Caco-2 (cell line): ENCODE measurements at regions not wholly inside any gene's neighbourhood (a gene's known extent, or its start where the extent isn't known, plus 50 kb on each side); places are given as distances from the start of the nearest gene placed in this dataset.

ENCODE experiments used
- BruUV-seq: library from RNA; stranded (reverse); fragments of 400-500 nt; replicated peaks from 2 replicates; lab custom pipeline; 2021; lab: Mats Ljungman, UMichigan
- CTCF ChIA-PET: fragments of 300-600 bp; sonication (Branson Sonifier 250); formaldehyde crosslinking; loops from one replicate; lab custom pipeline; 2022; ENCODE audit warnings: antibody characterized with exemption; lab: Charles Lee
- POLR2A ChIA-PET: fragments of 300-600 bp; sonication (Branson Sonifier 250); formaldehyde crosslinking; loops from one replicate; lab custom pipeline; 2022; ENCODE audit warnings: antibody characterized with exemption; lab: Charles Lee
- DNase-seq, 2 experiments: peaks; one replicate each; pipeline versions ENCODE4 v3.0.0 to v3.0.0-alpha.2; 2020 to 2022
- H3K27me3 ChIP-seq: replicated peaks from 2 replicates; pipeline ENCODE4 v1.6.0; 2011; ENCODE audit warnings: low read length; ENCODE audit not compliant: control insufficient read depth, insufficient read depth
- H3K36me3 ChIP-seq: 2 replicates; pipeline ENCODE4 v1.5.1; 2011; ENCODE audit warnings: low read length; ENCODE audit not compliant: control insufficient read depth, insufficient read depth
- H3K4me1 ChIP-seq: fragments of 250-450 bp; sonication (Bioruptor Pico); 2 replicates; pipeline ENCODE4 v1.5.1; 2020; ENCODE audit warnings: mild to moderate bottlenecking
- H3K4me3 ChIP-seq: 2 replicates; pipeline ENCODE4 v1.5.1; 2011; ENCODE audit warnings: low read depth, mild to moderate bottlenecking, control low read depth, low read length
- H3K9me3 ChIP-seq: fragments of 250-450 bp; sonication (Bioruptor Pico); 2 replicates; pipeline ENCODE4 v1.5.1; 2020; ENCODE audit warnings: mild to moderate bottlenecking, moderate library complexity
- H3K27ac Mint-ChIP-seq: one replicate; pipeline ENCODE4 v1.8.0; 2022; ENCODE audit warnings: mixed read lengths; ENCODE audit not compliant: unreplicated experiment
- H3K27me3 Mint-ChIP-seq: one replicate; pipeline ENCODE4 v1.8.0; 2022; ENCODE audit warnings: mixed read lengths; ENCODE audit not compliant: insufficient read depth, unreplicated experiment
- H3K36me3 Mint-ChIP-seq: one replicate; pipeline ENCODE4 v1.8.0; 2022; ENCODE audit warnings: mild to moderate bottlenecking, mixed read lengths; ENCODE audit not compliant: insufficient read depth, unreplicated experiment
- H3K4me1 Mint-ChIP-seq: one replicate; pipeline ENCODE4 v1.8.0; 2022; ENCODE audit warnings: low read depth, mixed read lengths; ENCODE audit not compliant: unreplicated experiment
- H3K4me3 Mint-ChIP-seq: one replicate; pipeline ENCODE4 v1.8.0; 2022; ENCODE audit warnings: mild to moderate bottlenecking, moderate library complexity, mixed read lengths; ENCODE audit not compliant: unreplicated experiment
- H3K9me3 Mint-ChIP-seq: one replicate; pipeline ENCODE4 v1.8.0; 2022; ENCODE audit warnings: mixed read lengths; ENCODE audit not compliant: unreplicated experiment
- intact Hi-C: fragments of 100-400 bp; cut with micrococcal nuclease; formaldehyde crosslinking; loops from one replicate; pipeline ENCODE4 v1.10.0; 2022; ENCODE audit not compliant: unreplicated experiment
- TF ChIP-seq, protein P1 (sequence below), 2 experiments: fragments of 200-600 bp in 1 of 2; IDR thresholded peaks; 1 replicate in 1 of 2; 2 replicates in 1 of 2; pipeline versions ENCODE4 v1.5.1 to v1.8.0; 2011 to 2022; ENCODE audit warnings: antibody characterized with exemption in 1 of 2, control low read depth in 1 of 2, inconsistent platforms in 1 of 2, low read depth in 1 of 2, low read length in 1 of 2, mild to moderate bottlenecking in 1 of 2, moderate library complexity in 1 of 2; ENCODE audit not compliant: insufficient read depth in 1 of 2, severe bottlenecking in 1 of 2, unreplicated experiment in 1 of 2

- CTCF ChIA-PET: no interaction called here
- Histone ChIP-seq H3K36me3 (no peaks in the 10 kb centered on the region), H3K27me3 (no peaks in the 10 kb centered on the region; the same call in 1 of the 2 replicates), H3K4me1 (no peaks in the 10 kb centered on the region), H3K9me3 (no peaks in the 10 kb centered on the region), H3K4me3 (no peak overlapping the region)
- H3K4me3 Mint-ChIP-seq: no peak overlapping the region
- BruUV-seq: no TSS peak
- no peaks in the 10 kb centered on the region for H3K36me3 Mint-ChIP-seq
- TF ChIP-seq, protein P1, sequence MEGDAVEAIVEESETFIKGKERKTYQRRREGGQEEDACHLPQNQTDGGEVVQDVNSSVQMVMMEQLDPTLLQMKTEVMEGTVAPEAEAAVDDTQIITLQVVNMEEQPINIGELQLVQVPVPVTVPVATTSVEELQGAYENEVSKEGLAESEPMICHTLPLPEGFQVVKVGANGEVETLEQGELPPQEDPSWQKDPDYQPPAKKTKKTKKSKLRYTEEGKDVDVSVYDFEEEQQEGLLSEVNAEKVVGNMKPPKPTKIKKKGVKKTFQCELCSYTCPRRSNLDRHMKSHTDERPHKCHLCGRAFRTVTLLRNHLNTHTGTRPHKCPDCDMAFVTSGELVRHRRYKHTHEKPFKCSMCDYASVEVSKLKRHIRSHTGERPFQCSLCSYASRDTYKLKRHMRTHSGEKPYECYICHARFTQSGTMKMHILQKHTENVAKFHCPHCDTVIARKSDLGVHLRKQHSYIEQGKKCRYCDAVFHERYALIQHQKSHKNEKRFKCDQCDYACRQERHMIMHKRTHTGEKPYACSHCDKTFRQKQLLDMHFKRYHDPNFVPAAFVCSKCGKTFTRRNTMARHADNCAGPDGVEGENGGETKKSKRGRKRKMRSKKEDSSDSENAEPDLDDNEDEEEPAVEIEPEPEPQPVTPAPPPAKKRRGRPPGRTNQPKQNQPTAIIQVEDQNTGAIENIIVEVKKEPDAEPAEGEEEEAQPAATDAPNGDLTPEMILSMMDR (IDR thresholded peaks at IDR 0.05; ENCODE audit: insufficient read depth in 1 of 2, low read depth in 1 of 2, low read length in 1 of 2, severe bottlenecking in 1 of 2, unreplicated experiment in 1 of 2): no peak
- POLR2A ChIA-PET: no interaction called here
- no peak overlapping the region for H3K27ac Mint-ChIP-seq
- H3K27me3 Mint-ChIP-seq: peaks cover 24% of the 10 kb centered on the region
- no peak for DNase-seq
- H3K4me1 Mint-ChIP-seq: no peaks in the 10 kb centered on the region
- intact Hi-C loops: no loop called here
- H3K9me3 Mint-ChIP-seq: no peaks in the 10 kb centered on the region
Measured at GRCh38 chr15:88324741-88325065, 68.2 kb upstream of the NTRK3 start.

DNA sequence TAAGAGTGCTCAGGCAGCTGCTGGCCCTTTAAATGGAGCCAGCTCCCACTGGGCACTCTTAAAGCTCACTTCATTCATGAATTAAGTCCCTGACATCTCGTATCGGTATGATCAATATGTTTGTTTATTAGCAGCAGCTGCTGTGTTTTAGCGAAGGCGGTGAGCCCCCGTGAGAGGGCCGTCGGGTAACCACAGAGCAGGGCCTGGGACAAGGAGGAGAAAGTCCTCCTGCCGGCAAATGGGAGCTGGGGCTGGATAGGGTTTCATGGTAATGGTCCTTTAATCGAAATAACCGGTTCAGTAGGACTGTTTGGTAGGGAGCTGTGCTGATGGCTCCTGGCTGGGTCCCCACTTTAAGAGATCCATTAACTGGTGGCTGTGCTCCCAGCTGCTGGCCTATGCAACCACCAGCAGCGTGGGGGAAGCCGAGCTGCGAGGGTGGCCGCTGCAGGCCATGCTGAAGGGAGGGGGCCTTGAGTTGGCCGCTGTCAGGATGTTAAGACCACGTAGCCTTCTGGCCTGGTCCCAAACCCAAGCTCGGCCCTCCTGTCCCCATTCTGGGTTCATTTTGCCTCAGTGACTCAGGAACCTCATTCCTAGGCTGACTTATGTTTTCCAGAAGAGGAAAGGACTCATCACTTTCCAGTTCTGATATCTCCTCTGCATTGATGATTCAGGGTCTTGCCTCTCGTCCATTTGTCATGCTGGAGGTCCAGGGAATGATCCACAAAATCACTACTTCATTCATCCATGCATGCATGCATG, 67.6 kb upstream of the NTRK3 start:
- Mint-ChIP-seq H3K27ac (no peak overlapping the region), H3K4me3 (no peak overlapping the region), H3K4me1 (no peaks in the 10 kb centered on the region), H3K36me3 (no peaks in the 10 kb centered on the region), H3K27me3 (peaks cover 24% of the 10 kb centered on the region), H3K9me3 (no peaks in the 10 kb centered on the region)
- Histone ChIP-seq H3K4me3 (no peak overlapping the region), H3K9me3 (no peaks in the 10 kb centered on the region), H3K4me1 (no peaks in the 10 kb centered on the region), H3K27me3 (no peaks in the 10 kb centered on the region; the same call in 1 of the 2 replicates), H3K36me3 (no peaks in the 10 kb centered on the region)
- no peak for DNase-seq
- intact Hi-C loops: no loop called here
- ChIA-PET POLR2A (no interaction called here), CTCF (no interaction called here)
- no TSS peak for BruUV-seq
- TF ChIP-seq, protein P1 (IDR thresholded peaks at IDR 0.05; ENCODE audit: insufficient read depth in 1 of 2, low read depth in 1 of 2, low read length in 1 of 2, severe bottlenecking in 1 of 2, unreplicated experiment in 1 of 2): no peak

GRCh38 chr15:88323468-88323867, 66.9 kb upstream of the NTRK3 start:
- no peaks in the 10 kb centered on the region for H3K36me3 ChIP-seq
- peaks cover 25% of the 10 kb centered on the region for H3K27me3 Mint-ChIP-seq
- no peak for DNase-seq
- POLR2A ChIA-PET: no interaction called here
- no peaks in the 10 kb centered on the region for H3K9me3 Mint-ChIP-seq
- H3K4me3 Mint-ChIP-seq: no peak overlapping the region
- H3K4me1 Mint-ChIP-seq: no peaks in the 10 kb centered on the region
- H3K9me3 ChIP-seq: no peaks in the 10 kb centered on the region
- no TSS peak for BruUV-seq
- H3K4me3 ChIP-seq: no peak overlapping the region
- CTCF ChIA-PET: no interaction called here
- no peaks in the 10 kb centered on the region for H3K36me3 Mint-ChIP-seq
- intact Hi-C loops: no loop called here
- H3K4me1 ChIP-seq: no peaks in the 10 kb centered on the region
- TF ChIP-seq, protein P1 (IDR thresholded peaks at IDR 0.05; ENCODE audit: insufficient read depth in 1 of 2, low read depth in 1 of 2, low read length in 1 of 2, severe bottlenecking in 1 of 2, unreplicated experiment in 1 of 2): no peak
- no peaks in the 10 kb centered on the region; the same call in 1 of the 2 replicates for H3K27me3 ChIP-seq
- H3K27ac Mint-ChIP-seq: no peak overlapping the region
